Ovary (tissue), 3 donors: ENCODE measurements at regions not wholly inside any gene's neighbourhood (a gene's known extent, or its start where the extent isn't known, plus 50 kb on each side); places are given as distances from the start of the nearest gene placed in this dataset.

Experiments used
- EP300 ChIP-seq: sonication (generic); formaldehyde crosslinking; IDR thresholded peaks from one replicate; pipeline ENCODE4 v1.6.1; 2017; ENCODE audit warnings: antibody characterized with exemption
- POLR2A ChIP-seq: fragments of 450-650 bp; IDR thresholded peaks from one replicate; pipeline ENCODE4 v1.6.1; 2017; ENCODE audit warnings: antibody characterized with exemption, mild to moderate bottlenecking, moderate library complexity
- TF ChIP-seq, protein P1 (sequence below), 3 donors: fragments of 450-650 bp in 2 of 3; fragments of 200-600 bp in 1 of 3; IDR thresholded peaks; one replicate each; pipeline versions ENCODE4 v1.5.1 to v1.8.0; 2016 to 2022; ENCODE audit warnings: antibody characterized with exemption in 3 of 3, mild to moderate bottlenecking in 1 of 3
- donor health status: DM: no; HTN: no; CAD: no.

DNA sequence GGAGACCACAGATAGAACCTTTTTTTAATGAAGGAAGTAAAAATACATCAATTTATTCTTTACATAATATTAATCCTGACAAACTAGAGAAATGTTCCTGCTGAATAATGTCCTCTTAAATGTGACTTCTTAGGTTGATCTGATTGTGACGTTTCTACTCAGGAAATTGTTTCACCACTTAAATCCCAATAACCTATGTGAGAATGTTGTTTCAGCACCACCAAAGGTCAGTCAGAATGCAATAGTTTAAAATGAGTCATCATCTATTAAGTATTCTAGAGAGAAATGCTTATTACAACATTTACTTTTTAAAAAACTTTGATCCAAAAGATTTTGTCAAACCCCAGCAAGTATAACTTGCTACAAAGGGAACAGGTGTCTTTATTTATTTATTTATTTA lies 155.4 kb upstream of the CACNA2D1 start:
- TF ChIP-seq, protein P1, sequence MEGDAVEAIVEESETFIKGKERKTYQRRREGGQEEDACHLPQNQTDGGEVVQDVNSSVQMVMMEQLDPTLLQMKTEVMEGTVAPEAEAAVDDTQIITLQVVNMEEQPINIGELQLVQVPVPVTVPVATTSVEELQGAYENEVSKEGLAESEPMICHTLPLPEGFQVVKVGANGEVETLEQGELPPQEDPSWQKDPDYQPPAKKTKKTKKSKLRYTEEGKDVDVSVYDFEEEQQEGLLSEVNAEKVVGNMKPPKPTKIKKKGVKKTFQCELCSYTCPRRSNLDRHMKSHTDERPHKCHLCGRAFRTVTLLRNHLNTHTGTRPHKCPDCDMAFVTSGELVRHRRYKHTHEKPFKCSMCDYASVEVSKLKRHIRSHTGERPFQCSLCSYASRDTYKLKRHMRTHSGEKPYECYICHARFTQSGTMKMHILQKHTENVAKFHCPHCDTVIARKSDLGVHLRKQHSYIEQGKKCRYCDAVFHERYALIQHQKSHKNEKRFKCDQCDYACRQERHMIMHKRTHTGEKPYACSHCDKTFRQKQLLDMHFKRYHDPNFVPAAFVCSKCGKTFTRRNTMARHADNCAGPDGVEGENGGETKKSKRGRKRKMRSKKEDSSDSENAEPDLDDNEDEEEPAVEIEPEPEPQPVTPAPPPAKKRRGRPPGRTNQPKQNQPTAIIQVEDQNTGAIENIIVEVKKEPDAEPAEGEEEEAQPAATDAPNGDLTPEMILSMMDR (IDR thresholded peaks at IDR 0.05), result no peak
- TF ChIP-seq POLR2A (no peak), EP300 (no peak)
